ENCODE measurements at regions not wholly inside any gene's neighbourhood (a gene's known extent, or its start where the extent isn't known, plus 50 kb on each side); places are given as distances from the start of the nearest gene placed in this dataset.

DNA sequence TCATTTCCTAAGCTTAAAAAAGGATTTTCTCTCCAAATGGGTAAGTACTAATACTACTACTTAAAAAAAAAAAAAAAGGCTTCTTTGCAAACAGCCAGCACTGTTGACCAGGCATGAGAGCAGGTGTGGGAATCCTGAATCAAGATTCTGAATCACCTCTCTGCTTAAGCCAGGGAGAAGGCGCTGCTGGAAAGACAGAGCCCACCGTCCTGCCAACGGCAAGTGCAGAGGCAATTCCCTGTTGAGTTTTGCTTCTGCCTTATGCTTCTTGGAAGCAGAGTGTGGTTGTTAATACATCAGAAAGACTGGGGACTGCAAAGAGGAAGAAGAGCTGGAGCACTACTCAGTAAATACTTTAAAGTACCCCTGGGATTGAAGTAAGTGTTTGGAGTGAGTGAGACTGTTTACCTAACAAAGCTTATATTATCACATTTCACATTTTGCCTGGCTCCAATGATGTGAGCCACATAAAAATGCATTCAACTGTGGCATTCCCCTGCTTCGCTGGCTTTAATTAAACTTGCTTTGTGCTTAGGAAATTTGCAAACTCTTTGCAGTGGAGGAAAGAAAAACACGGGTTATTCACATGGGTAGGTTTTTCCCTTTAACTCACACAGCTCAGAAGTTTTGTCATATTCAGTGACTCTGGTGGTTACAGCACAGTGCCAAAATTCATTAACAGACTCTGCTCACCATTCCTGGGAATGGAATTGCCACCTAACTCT is 86.0 kb upstream of the KIF2B start:
- TF ChIP-seq EZH2 (IDR thresholded peaks at IDR 0.05; ENCODE audit: low read length, missing control alignments) = no peak
- TF ChIP-seq, protein P1, sequence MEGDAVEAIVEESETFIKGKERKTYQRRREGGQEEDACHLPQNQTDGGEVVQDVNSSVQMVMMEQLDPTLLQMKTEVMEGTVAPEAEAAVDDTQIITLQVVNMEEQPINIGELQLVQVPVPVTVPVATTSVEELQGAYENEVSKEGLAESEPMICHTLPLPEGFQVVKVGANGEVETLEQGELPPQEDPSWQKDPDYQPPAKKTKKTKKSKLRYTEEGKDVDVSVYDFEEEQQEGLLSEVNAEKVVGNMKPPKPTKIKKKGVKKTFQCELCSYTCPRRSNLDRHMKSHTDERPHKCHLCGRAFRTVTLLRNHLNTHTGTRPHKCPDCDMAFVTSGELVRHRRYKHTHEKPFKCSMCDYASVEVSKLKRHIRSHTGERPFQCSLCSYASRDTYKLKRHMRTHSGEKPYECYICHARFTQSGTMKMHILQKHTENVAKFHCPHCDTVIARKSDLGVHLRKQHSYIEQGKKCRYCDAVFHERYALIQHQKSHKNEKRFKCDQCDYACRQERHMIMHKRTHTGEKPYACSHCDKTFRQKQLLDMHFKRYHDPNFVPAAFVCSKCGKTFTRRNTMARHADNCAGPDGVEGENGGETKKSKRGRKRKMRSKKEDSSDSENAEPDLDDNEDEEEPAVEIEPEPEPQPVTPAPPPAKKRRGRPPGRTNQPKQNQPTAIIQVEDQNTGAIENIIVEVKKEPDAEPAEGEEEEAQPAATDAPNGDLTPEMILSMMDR (conservative IDR thresholded peaks at IDR 0.05 in 1 of 2, IDR thresholded peaks at IDR 0.05 in 1 of 2; ENCODE audit: low read depth in 1 of 2, low read length in 2 of 2) = no peak
